GM13977 (cell line): ENCODE measurements at regions not wholly inside any gene's neighbourhood (a gene's known extent, or its start where the extent isn't known, plus 50 kb on each side); places are given as distances from the start of the nearest gene placed in this dataset.

Experiments
- DNase-seq: peaks from one replicate; pipeline ENCODE4 v3.0.0; 2012; ENCODE audit warnings: low spot score
- CTCF ChIP-seq: IDR thresholded peaks from 2 replicates; pipeline ENCODE4 v1.5.1; 2012; ENCODE audit warnings: mild to moderate bottlenecking, control low read depth; ENCODE audit not compliant: insufficient read depth; ENCODE audit errors: extremely low read depth, missing control alignments
- in situ Hi-C: fragments of 300-500 bp; cut with MboI; formaldehyde crosslinking; loops from one replicate; pipeline ENCODE4 v1.12.0; 2022; ENCODE audit warnings: low sequenced_read_pairs, low pct_unique_long_range_greater_than_20kb, mixed read lengths, inconsistent platforms; ENCODE audit not compliant: unreplicated experiment

- in situ Hi-C loops = no loop called here
- TF ChIP-seq CTCF = no peak
- DNase-seq = no peak
These were observed 230.1 kb upstream of the PRPS1L1 start for GRCh38 chr7:18257711-18258110.

DNA sequence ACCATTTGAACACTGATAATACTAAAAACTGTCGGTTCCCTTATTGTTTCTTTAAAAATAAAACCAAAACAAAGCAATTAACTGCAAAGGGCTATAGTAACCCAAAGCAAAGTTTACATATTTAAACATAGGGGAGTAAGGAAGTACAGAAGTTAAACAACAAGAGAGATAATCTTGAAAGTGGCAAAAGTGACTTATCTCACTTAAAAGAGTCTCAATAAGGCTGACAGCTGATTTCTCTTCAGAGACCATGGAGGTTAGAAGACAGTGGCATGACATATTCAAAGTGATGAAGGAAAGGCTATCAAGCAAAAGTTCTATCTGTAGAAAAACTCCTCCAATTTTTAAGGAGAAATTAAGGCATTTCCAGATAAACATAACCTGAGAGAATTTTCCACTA, 233.5 kb upstream of the HDAC9 start:
- in situ Hi-C loops = no loop called here
- TF ChIP-seq CTCF = no peak
- DNase-seq = no peak

GRCh38 chr7:18265611-18266281, 229.8 kb upstream of the HDAC9 start:
- in situ Hi-C loops = no loop called here
- TF ChIP-seq CTCF = no peak
- no peak for DNase-seq

DNA sequence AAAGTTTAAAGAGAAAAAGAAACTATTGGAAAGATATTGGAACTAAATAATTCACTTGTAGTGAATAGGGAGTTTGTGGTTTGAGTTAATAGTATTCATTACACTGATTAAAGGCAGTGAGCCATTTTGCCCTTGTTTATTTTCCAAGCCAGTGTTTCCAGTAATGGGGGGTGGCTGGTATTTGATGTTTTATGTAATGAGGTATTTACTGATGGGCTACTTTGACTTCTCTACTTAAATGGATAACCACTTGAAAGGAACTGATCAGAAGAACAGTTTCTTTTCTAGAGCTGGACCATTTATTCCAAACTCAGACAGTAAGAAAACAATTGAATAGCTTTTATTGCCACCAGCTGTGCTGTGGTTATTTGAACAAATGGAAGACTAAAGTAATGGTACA, 227.0 kb upstream of the HDAC9 start:
- no peak for TF ChIP-seq CTCF
- DNase-seq = no peak
- in situ Hi-C loops = no loop called here

GRCh38 chr7:18276380-18276779, 219.2 kb upstream of the HDAC9 start:
- TF ChIP-seq CTCF = no peak
- in situ Hi-C loops = no loop called here
- no peak for DNase-seq

DNA sequence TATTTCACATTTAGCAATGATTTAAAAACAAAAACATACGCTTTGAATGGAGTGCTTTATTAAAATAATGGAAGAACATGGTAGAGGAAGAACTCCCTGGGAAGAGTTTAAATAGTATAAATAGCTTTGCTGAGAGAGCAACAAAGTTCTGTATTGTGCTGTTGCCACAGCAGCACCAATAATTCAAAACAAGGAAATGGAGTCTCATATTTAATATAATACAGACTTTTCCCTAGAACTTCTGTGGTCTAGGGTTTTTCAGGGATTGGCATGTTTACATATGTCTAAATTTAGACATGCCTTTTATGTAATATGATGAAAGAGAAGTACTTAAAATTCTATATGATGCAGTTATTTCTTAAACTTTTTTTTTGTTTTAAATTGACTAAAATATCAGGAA, 217.2 kb upstream of the HDAC9 start:
- no peak for DNase-seq
- in situ Hi-C loops = no loop called here
- TF ChIP-seq CTCF = no peak
